HepG2 (cell line): ENCODE measurements at regions not wholly inside any gene's neighbourhood (a gene's known extent, or its start where the extent isn't known, plus 50 kb on each side); places are given as distances from the start of the nearest gene placed in this dataset.

Source experiments
- FOXJ3 ChIP-seq: sonication (generic); formaldehyde crosslinking; IDR thresholded peaks from 2 replicates; pipeline ENCODE4 v1.4.0; 2020; ENCODE audit warnings: missing genetic modification reagents, mild to moderate bottlenecking, borderline replicate concordance
- HDAC6 ChIP-seq: fragments of 200-600 bp; sonication (generic); IDR thresholded peaks from 2 replicates; pipeline ENCODE4 v1.7.0; 2017; ENCODE audit warnings: mild to moderate bottlenecking, antibody characterized with exemption, low read length, low read depth
- POLR2A ChIP-seq, 2 experiments: IDR thresholded peaks; 2 replicates each; pipeline ENCODE4 v1.6.1; 2011; ENCODE audit warnings: low read depth in 2 of 2, low read length in 2 of 2, mild to moderate bottlenecking in 1 of 2, moderate library complexity in 1 of 2; ENCODE audit not compliant: insufficient read depth in 1 of 2
- TF ChIP-seq, protein P1 (sequence below): sonication (generic); formaldehyde crosslinking; IDR thresholded peaks from 2 replicates; pipeline ENCODE4 v1.5.1; 2020; ENCODE audit warnings: mild to moderate bottlenecking, missing genetic modification reagents, moderate library complexity

DNA sequence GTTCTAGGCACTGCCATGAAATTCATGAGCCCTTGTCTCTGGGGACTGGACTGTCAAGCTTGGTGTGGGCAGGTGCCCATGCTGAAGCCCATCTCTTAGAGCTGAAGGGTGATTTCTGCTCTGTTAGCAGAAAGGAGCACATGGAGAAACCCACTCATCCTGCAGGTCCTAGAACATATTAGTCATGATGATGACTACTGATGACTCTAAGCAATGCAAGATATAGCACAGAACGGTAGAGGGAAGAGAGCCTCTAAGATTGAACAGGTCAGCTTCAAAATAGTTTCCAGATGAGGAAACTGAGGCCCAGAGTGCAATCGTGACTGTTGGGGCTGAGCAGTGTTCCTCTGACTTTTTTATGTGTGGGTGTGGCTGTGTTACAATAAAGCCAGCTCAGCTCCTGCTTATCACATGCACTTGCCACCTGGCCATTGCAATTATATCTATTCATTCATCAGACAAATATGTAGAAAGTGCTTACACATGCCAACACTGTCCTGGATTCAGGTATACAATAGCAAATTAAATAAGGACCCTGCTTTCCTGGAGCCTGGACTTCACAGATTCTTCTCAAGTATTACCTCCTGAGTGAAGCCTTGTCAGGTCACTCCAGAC is 140.2 kb upstream of the BRINP1 start:
- TF ChIP-seq FOXJ3 (CRISPR knock-in tag) (no peak), POLR2A (IDR thresholded peaks at IDR 0.05; ENCODE audit: insufficient read depth in 1 of 2, low read depth in 2 of 2, low read length in 2 of 2) (no peak), HDAC6 (no peak)
- TF ChIP-seq, protein P1, sequence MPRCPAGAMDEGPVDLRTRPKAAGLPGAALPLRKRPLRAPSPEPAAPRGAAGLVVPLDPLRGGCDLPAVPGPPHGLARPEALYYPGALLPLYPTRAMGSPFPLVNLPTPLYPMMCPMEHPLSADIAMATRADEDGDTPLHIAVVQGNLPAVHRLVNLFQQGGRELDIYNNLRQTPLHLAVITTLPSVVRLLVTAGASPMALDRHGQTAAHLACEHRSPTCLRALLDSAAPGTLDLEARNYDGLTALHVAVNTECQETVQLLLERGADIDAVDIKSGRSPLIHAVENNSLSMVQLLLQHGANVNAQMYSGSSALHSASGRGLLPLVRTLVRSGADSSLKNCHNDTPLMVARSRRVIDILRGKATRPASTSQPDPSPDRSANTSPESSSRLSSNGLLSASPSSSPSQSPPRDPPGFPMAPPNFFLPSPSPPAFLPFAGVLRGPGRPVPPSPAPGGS (CRISPR knock-in tag) = no peak
